K562 (cell line): ENCODE measurements at regions not wholly inside any gene's neighbourhood (a gene's known extent, or its start where the extent isn't known, plus 50 kb on each side); places are given as distances from the start of the nearest gene placed in this dataset.

Source experiments
- CBX3 ChIP-seq, 2 experiments: IDR thresholded peaks; 1 replicate in 1 of 2; 2 replicates in 1 of 2; pipeline ENCODE4 v1.6.1; 2012; ENCODE audit warnings: inconsistent platforms in 2 of 2, low read length in 2 of 2, borderline replicate concordance in 1 of 2, control low read depth in 1 of 2
- CTCF ChIP-seq, 3 experiments: IDR thresholded peaks in 2 of 3; conservative IDR thresholded peaks in 1 of 3; 2 replicates each; pipeline ENCODE4 v1.5.1; 2011 to 2012; ENCODE audit warnings: low read length in 3 of 3, mild to moderate bottlenecking in 3 of 3, control low read depth in 2 of 3, improper control_type of control experiment in 1 of 3, inconsistent platforms in 1 of 3, low read depth in 1 of 3, mixed read lengths in 1 of 3, moderate library complexity in 1 of 3; ENCODE audit not compliant: insufficient read depth in 2 of 3
- FOXM1 ChIP-seq, 2 experiments: fragments of 450-650 bp in 1 of 2; sonication (generic) in 1 of 2; formaldehyde crosslinking in 1 of 2; IDR thresholded peaks; 2 replicates each; pipeline versions ENCODE4 v1.6.1 to v1.9.0; 2017 to 2022; ENCODE audit warnings: low read depth in 2 of 2, mild to moderate bottlenecking in 2 of 2, missing genetic modification reagents in 1 of 2, moderate library complexity in 1 of 2
- GABPA ChIP-seq: fragments of 200-800 bp; sonication (Bioruptor generic); conservative IDR thresholded peaks from 2 replicates; pipeline ENCODE4 v1.6.1; 2016; ENCODE audit warnings: low read depth, missing genetic modification characterization, missing compliant biosample characterization
- GATA2 ChIP-seq: sonication (generic); formaldehyde crosslinking; IDR thresholded peaks from 2 replicates; pipeline ENCODE4 v1.4.0; 2020; ENCODE audit warnings: mild to moderate bottlenecking, missing genetic modification reagents
- HDGF ChIP-seq: fragments of 450-650 bp; IDR thresholded peaks from 2 replicates; pipeline ENCODE4 v1.6.1; 2016
- MAFG ChIP-seq: fragments of 450-650 bp; conservative IDR thresholded peaks from 2 replicates; pipeline ENCODE4 v1.6.1; 2016; ENCODE audit warnings: missing genetic modification characterization, missing compliant biosample characterization
- RCOR1 ChIP-seq, 2 experiments: IDR thresholded peaks; 2 replicates each; pipeline ENCODE4 v1.6.1; 2012; ENCODE audit warnings: low read depth in 2 of 2, low read length in 2 of 2, borderline replicate concordance in 1 of 2, improper control_type of control experiment in 1 of 2
- RNF2 ChIP-seq: sonication (generic); IDR thresholded peaks from 2 replicates; pipeline ENCODE4 v1.6.1; 2016
- THRAP3 ChIP-seq: fragments of 450-650 bp; IDR thresholded peaks from 2 replicates; pipeline ENCODE4 v1.6.1; 2016; ENCODE audit warnings: mild to moderate bottlenecking, inconsistent platforms, borderline replicate concordance
- ZBTB49 ChIP-seq: sonication (generic); formaldehyde crosslinking; IDR thresholded peaks from 2 replicates; pipeline ENCODE4 v1.8.0; 2022; ENCODE audit warnings: missing genetic modification reagents, mild to moderate bottlenecking, borderline replicate concordance
- ZNF316 ChIP-seq: fragments of 450-650 bp; IDR thresholded peaks from 2 replicates; pipeline ENCODE4 v1.6.1; 2016
- ZNF57 ChIP-seq: fragments of 450-650 bp; formaldehyde crosslinking; IDR thresholded peaks from 2 replicates; pipeline ENCODE4 v1.4.0; 2020; ENCODE audit warnings: mild to moderate bottlenecking, moderate library complexity

GRCh38 chr4:152109531-152110509 lies 349.0 kb upstream of the GATB start:
- TF ChIP-seq CBX3 (IDR thresholded peaks at IDR 0.05; ENCODE audit: borderline replicate concordance in 1 of 2, low read length in 2 of 2) (no peak), THRAP3 (no peak), RCOR1 (IDR thresholded peaks at IDR 0.05; ENCODE audit: borderline replicate concordance in 1 of 2, low read depth in 2 of 2, low read length in 2 of 2) (no peak), GATA2 (CRISPR knock-in tag) (no peak), CTCF (IDR thresholded peaks at IDR 0.05 in 2 of 3, conservative IDR thresholded peaks at IDR 0.05 in 1 of 3; ENCODE audit: insufficient read depth in 2 of 3, low read depth in 1 of 3, low read length in 3 of 3) (no peak), RNF2 (no peak), ZNF57 (CRISPR knock-in tag) (no peak), ZBTB49 (CRISPR knock-in tag) (no peak), GABPA (no peak), HDGF (no peak), MAFG (tag) (no peak), FOXM1 (IDR thresholded peaks at IDR 0.05; ENCODE audit: low read depth) (no peak), FOXM1 (CRISPR knock-in tag; IDR thresholded peaks at IDR 0.05; ENCODE audit: low read depth) (no peak), ZNF316 (no peak)
